ENCODE measurements at regions not wholly inside any gene's neighbourhood (a gene's known extent, or its start where the extent isn't known, plus 50 kb on each side); places are given as distances from the start of the nearest gene placed in this dataset.

DNA sequence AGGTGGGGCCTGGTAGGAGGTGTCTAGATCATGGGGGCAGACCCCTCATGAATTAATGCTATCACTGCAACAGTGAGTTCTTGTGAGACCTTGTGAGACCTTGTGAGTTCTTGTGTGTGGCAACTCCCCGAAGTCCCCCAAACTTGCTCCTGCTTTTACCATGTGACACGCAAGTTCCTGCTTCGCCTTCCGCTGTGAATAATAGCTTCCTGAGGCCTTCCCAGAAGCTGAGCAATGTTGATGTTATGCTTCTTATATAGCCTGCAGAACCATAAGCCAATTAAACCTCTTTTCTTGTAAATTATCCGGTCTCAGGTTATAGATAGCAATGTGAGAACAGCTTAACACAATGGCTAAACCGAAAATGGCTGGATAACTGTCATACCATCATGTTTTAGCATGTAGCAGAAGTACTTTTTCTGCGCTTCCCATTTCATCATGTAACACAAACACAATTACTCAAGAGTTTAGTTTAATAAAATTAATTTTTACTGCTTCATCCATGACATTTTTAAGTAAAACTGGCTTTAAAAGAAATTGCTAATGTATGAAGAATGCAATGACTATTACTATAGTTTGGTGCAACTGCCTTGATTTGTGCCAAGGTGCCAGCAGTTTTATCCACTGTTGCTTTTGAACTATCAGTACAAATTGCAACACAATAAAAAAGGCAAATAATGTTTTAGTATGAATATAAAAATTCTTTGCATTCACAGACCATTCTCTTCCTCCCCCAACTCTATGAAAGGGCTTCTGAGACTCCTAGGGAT is 87.7 kb upstream of the TMEM168 start:
- Histone ChIP-seq H3K4me1 (ENCODE audit: control insufficient read depth, insufficient read depth, low read length) (no peaks in the 10 kb centered on the region), H3K27ac (ENCODE audit: extremely low read depth, low read depth, low read length) (no peak overlapping the region), H3K36me3 (ENCODE audit: control insufficient read depth in 2 of 2, insufficient read depth in 1 of 2, low read length in 2 of 2) (peaks cover 0 to 4% of the 10 kb centered on the region in 2 experiments; a peak in 1 of 3 replicates), H3K4me3 (ENCODE audit: low read depth, low read length) (no peak overlapping the region), H3K9me3 (ENCODE audit: control insufficient read depth, insufficient read depth, low read depth, low read length) (no peaks in the 10 kb centered on the region)
- CTCF ChIA-PET = no interaction called here
- POLR2A ChIA-PET = no interaction called here
- TF ChIP-seq PRDM1 (tag by site-specific recombination; IDR thresholded peaks at IDR 0.05) = no peak

- ChIA-PET CTCF (no interaction called here), POLR2A (no interaction called here)
- Histone ChIP-seq H3K4me3 (ENCODE audit: low read depth, low read length) (no peak overlapping the region), H3K4me1 (ENCODE audit: control insufficient read depth, insufficient read depth, low read length) (no peaks in the 10 kb centered on the region), H3K36me3 (ENCODE audit: control insufficient read depth in 2 of 2, insufficient read depth in 1 of 2, low read length in 2 of 2) (peaks cover 0 to 4% of the 10 kb centered on the region in 2 experiments; a peak in 1 of 3 replicates), H3K27ac (ENCODE audit: extremely low read depth, low read depth, low read length) (no peak overlapping the region), H3K9me3 (ENCODE audit: control insufficient read depth, insufficient read depth, low read depth, low read length) (no peaks in the 10 kb centered on the region)
- TF ChIP-seq, protein P1, sequence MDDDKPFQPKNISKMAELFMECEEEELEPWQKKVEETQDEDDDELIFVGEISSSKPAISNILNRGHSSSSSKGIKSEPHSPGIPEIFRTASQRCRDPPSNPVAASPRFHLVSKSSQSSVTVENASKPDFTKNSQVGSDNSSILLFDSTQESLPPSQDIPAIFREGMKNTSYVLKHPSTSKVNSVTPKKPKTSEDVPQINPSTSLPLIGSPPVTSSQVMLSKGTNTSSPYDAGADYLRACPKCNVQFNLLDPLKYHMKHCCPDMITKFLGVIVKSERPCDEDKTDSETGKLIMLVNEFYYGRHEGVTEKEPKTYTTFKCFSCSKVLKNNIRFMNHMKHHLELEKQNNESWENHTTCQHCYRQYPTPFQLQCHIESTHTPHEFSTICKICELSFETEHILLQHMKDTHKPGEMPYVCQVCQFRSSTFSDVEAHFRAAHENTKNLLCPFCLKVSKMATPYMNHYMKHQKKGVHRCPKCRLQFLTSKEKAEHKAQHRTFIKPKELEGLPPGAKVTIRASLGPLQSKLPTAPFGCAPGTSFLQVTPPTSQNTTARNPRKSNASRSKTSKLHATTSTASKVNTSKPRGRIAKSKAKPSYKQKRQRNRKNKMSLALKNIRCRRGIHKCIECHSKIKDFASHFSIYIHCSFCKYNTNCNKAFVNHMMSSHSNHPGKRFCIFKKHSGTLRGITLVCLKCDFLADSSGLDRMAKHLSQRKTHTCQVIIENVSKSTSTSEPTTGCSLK (tag by site-specific recombination; IDR thresholded peaks at IDR 0.05) = no peak
- TF ChIP-seq ZNF211 (tag by site-specific recombination; IDR thresholded peaks at IDR 0.05; ENCODE audit: low read depth) = no peak
- TF ChIP-seq ZNF248 (tag by site-specific recombination; IDR thresholded peaks at IDR 0.05) = no peak
- no peak for TF ChIP-seq ZNF214 (tag by site-specific recombination; IDR thresholded peaks at IDR 0.05; ENCODE audit: borderline replicate concordance)
- TF ChIP-seq ZNF837 (tag by site-specific recombination; IDR thresholded peaks at IDR 0.05) = no peak
- TF ChIP-seq SALL2 (tag by site-specific recombination; IDR thresholded peaks at IDR 0.05; ENCODE audit: borderline replicate concordance) = no peak
- TF ChIP-seq ZNF184 (tag by site-specific recombination; IDR thresholded peaks at IDR 0.05) = no peak
Measured at GRCh38 chr7:112876877-112877276, 86.7 kb upstream of the TMEM168 start.

DNA sequence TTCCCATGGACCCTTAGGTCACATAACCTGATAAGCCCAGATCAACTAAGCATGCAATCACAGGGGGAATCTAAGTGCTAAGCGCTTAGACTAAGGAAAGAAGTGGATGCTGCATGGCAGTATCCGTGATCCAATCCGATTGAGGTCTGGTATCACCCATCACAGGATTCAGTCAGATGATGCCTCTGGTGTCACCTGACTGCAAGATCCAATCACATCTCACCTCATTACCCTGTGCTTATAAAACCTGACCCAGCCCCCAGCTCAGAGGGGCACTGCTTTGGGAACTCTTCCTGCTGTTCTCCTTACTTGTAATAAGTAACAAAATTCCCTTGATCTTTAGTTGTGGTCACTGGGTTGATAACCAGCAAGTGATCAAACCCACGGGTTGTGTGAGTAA is 84.7 kb upstream of the TMEM168 start:
- H3K4me3 ChIP-seq (ENCODE audit: low read depth, low read length) = no peak overlapping the region
- H3K27ac ChIP-seq (ENCODE audit: extremely low read depth, low read depth, low read length) = no peak overlapping the region
- no peak for TF ChIP-seq ZSCAN16 (tag by site-specific recombination; IDR thresholded peaks at IDR 0.05)
- TF ChIP-seq ZBTB20 (tag by site-specific recombination; IDR thresholded peaks at IDR 0.05) = no peak
- no peak for TF ChIP-seq ZNF416 (tag by site-specific recombination; IDR thresholded peaks at IDR 0.05)
- TF ChIP-seq ZNF449 (tag by site-specific recombination; IDR thresholded peaks at IDR 0.05) = no peak
- no peak for TF ChIP-seq ZNF473 (tag by site-specific recombination; IDR thresholded peaks at IDR 0.05)
- no peak for TF ChIP-seq ZNF785 (tag by site-specific recombination; IDR thresholded peaks at IDR 0.05)
- peaks cover 0 to 4% of the 10 kb centered on the region in 2 experiments; a peak in 1 of 3 replicates for H3K36me3 ChIP-seq (ENCODE audit: control insufficient read depth in 2 of 2, insufficient read depth in 1 of 2, low read length in 2 of 2)
- H3K9me3 ChIP-seq (ENCODE audit: control insufficient read depth, insufficient read depth, low read depth, low read length) = no peaks in the 10 kb centered on the region
- ChIA-PET POLR2A (no interaction called here), CTCF (interaction anchor here (0.5 kb wide), 1 partner anchor 392 kb away, joined by 3 read pairs; no protein-coding TSS in a partner anchor)
- no peaks in the 10 kb centered on the region for H3K4me1 ChIP-seq (ENCODE audit: control insufficient read depth, insufficient read depth, low read length)
